SK-N-SH treated with all-trans-retinoic acid at 6 μM for 48 hours (cell line): ENCODE measurements at regions not wholly inside any gene's neighbourhood (a gene's known extent, or its start where the extent isn't known, plus 50 kb on each side); places are given as distances from the start of the nearest gene placed in this dataset.

ENCODE experiments used
- ATAC-seq: fragments of 200-7000 bp; cut with Tn5 transposase; 3 replicates; pipeline ENCODE4 v1.9.1; 2020; ENCODE audit warnings: mild to moderate bottlenecking, moderate library complexity
- ARNTL ChIP-seq: fragments of 450-650 bp; formaldehyde crosslinking; IDR thresholded peaks from 2 replicates; pipeline ENCODE4 v1.5.0; 2020; ENCODE audit warnings: low read depth, mild to moderate bottlenecking, moderate library complexity, borderline replicate concordance
- BACH2 ChIP-seq: fragments of 250-450 bp; sonication (Bioruptor Pico); IDR thresholded peaks from 2 replicates; pipeline ENCODE4 v1.9.0; 2021; ENCODE audit warnings: mild to moderate bottlenecking, borderline replicate concordance
- CREB5 ChIP-seq: fragments of 250-450 bp; sonication (Bioruptor Pico); IDR thresholded peaks from 2 replicates; pipeline ENCODE4 v1.5.1; 2020; ENCODE audit warnings: low read depth, mild to moderate bottlenecking, moderate library complexity
- CSDC2 ChIP-seq: fragments of 250-450 bp; sonication (Bioruptor Pico); IDR thresholded peaks from 2 replicates; pipeline ENCODE4 v1.5.0; 2020; ENCODE audit warnings: mild to moderate bottlenecking, moderate library complexity
- CSRNP3 ChIP-seq: fragments of 250-450 bp; sonication (Bioruptor Pico); IDR thresholded peaks from 2 replicates; pipeline ENCODE4 v1.5.1; 2021; ENCODE audit warnings: mild to moderate bottlenecking, moderate library complexity
- ESRRG ChIP-seq: fragments of 250-450 bp; sonication (Bioruptor Pico); IDR thresholded peaks from 2 replicates; pipeline ENCODE4 v1.6.1; 2021; ENCODE audit warnings: mild to moderate bottlenecking
- GLIS3 ChIP-seq: fragments of 250-450 bp; sonication (Bioruptor Pico); IDR thresholded peaks from 2 replicates; pipeline ENCODE4 v1.5.0; 2020; ENCODE audit warnings: mild to moderate bottlenecking, moderate library complexity
- ISL1 ChIP-seq: fragments of 250-450 bp; sonication (Bioruptor Pico); IDR thresholded peaks from 2 replicates; pipeline ENCODE4 v2.1.2; 2022; ENCODE audit warnings: mild to moderate bottlenecking, moderate library complexity
- OSR1 ChIP-seq: fragments of 250-450 bp; sonication (Bioruptor Pico); IDR thresholded peaks from 2 replicates; pipeline ENCODE4 v1.8.0; 2022; ENCODE audit warnings: moderate library complexity, mild to moderate bottlenecking, inconsistent platforms
- POU6F1 ChIP-seq: fragments of 250-450 bp; sonication (Bioruptor Pico); IDR thresholded peaks from 2 replicates; pipeline ENCODE4 v1.8.0; 2021; ENCODE audit warnings: low read depth, mild to moderate bottlenecking, moderate library complexity, borderline replicate concordance
- PPARA ChIP-seq: fragments of 250-450 bp; sonication (Bioruptor Pico); IDR thresholded peaks from 2 replicates; pipeline ENCODE4 v1.5.0; 2020; ENCODE audit warnings: mild to moderate bottlenecking, borderline replicate concordance
- RARB ChIP-seq: fragments of 250-450 bp; sonication (Bioruptor Pico); IDR thresholded peaks from 2 replicates; pipeline ENCODE4 v1.8.0; 2021; ENCODE audit warnings: mild to moderate bottlenecking, moderate library complexity
- SNAI2 ChIP-seq: fragments of 250-450 bp; sonication (Bioruptor Pico); IDR thresholded peaks from 2 replicates; pipeline ENCODE4 v1.5.0; 2020; ENCODE audit warnings: mild to moderate bottlenecking, moderate library complexity
- TCF4 ChIP-seq: fragments of 250-450 bp; sonication (Bioruptor Pico); IDR thresholded peaks from 2 replicates; pipeline ENCODE4 v1.8.0; 2021; ENCODE audit warnings: mild to moderate bottlenecking, moderate library complexity, borderline replicate concordance
- TSHZ2 ChIP-seq: fragments of 250-450 bp; sonication (Bioruptor Pico); IDR thresholded peaks from 2 replicates; pipeline ENCODE4 v1.5.0; 2020; ENCODE audit warnings: mild to moderate bottlenecking, moderate library complexity
- ZC3H10 ChIP-seq: fragments of 250-450 bp; sonication (Bioruptor Pico); IDR thresholded peaks from 2 replicates; pipeline ENCODE4 v1.5.1; 2021; ENCODE audit warnings: mild to moderate bottlenecking, moderate library complexity
- ZFP3 ChIP-seq: fragments of 250-450 bp; sonication (Bioruptor Pico); IDR thresholded peaks from 2 replicates; pipeline ENCODE4 v1.5.0; 2020; ENCODE audit warnings: mild to moderate bottlenecking, moderate library complexity
- ZFP30 ChIP-seq: fragments of 450-650 bp; formaldehyde crosslinking; IDR thresholded peaks from 2 replicates; pipeline ENCODE4 v1.5.0; 2022; ENCODE audit warnings: mild to moderate bottlenecking, moderate library complexity
- ZNF565 ChIP-seq: fragments of 450-650 bp; formaldehyde crosslinking; conservative IDR thresholded peaks from 2 replicates; pipeline ENCODE4 v1.5.0; 2020; ENCODE audit warnings: low read depth, mild to moderate bottlenecking, moderate library complexity
- ZNF70 ChIP-seq: fragments of 450-650 bp; formaldehyde crosslinking; IDR thresholded peaks from 2 replicates; pipeline ENCODE4 v1.5.0; 2020; ENCODE audit warnings: mild to moderate bottlenecking, moderate library complexity
- ZNF8 ChIP-seq: fragments of 450-650 bp; formaldehyde crosslinking; IDR thresholded peaks from 2 replicates; pipeline ENCODE4 v1.5.0; 2020; ENCODE audit warnings: mild to moderate bottlenecking, moderate library complexity

GRCh38 chr6:149223904-149224351 is 93.6 kb upstream of the TAB2 start:
- ATAC-seq, result peak; percentile 64
- no peak for TF ChIP-seq ZC3H10
- no peak for TF ChIP-seq TCF4 (CRISPR knock-in tag)
- TF ChIP-seq ZFP30, result no peak
- TF ChIP-seq ARNTL (CRISPR knock-in tag), result no peak
- no peak for TF ChIP-seq GLIS3 (CRISPR knock-in tag)
- no peak for TF ChIP-seq RARB
- TF ChIP-seq ESRRG, result no peak
- TF ChIP-seq ZNF565 (CRISPR knock-in tag), result no peak
- TF ChIP-seq ZNF70 (CRISPR knock-in tag), result no peak
- TF ChIP-seq CSDC2 (CRISPR knock-in tag), result no peak
- TF ChIP-seq ISL1, result no peak

GRCh38 chr6:149224399-149224798 is 93.1 kb upstream of the TAB2 start:
- no peak for TF ChIP-seq POU6F1 (CRISPR knock-in tag)
- TF ChIP-seq ZNF8 (CRISPR knock-in tag), result no peak
- peak; percentile 49 for ATAC-seq

GRCh38 chr6:149225370-149225769 is 92.1 kb upstream of the TAB2 start:
- TF ChIP-seq ARNTL (CRISPR knock-in tag) (no peak), CSRNP3 (no peak), CREB5 (no peak), TSHZ2 (CRISPR knock-in tag) (no peak)
- TF ChIP-seq, all 23 proteins: peak for 0
- ATAC-seq, result no peak

GRCh38 chr6:149225946-149226345 is 91.6 kb upstream of the TAB2 start:
- ATAC-seq, result no peak
- TF ChIP-seq ZFP30, result no peak
- TF ChIP-seq ZNF565 (CRISPR knock-in tag), result no peak
- TF ChIP-seq ZFP3, result no peak
- TF ChIP-seq BACH2 (CRISPR knock-in tag), result no peak
- TF ChIP-seq RARB, result no peak
- no peak for TF ChIP-seq TCF4 (CRISPR knock-in tag)
- no peak for TF ChIP-seq PPARA (CRISPR knock-in tag)
- TF ChIP-seq POU6F1 (CRISPR knock-in tag), result no peak
- no peak for TF ChIP-seq ZNF70 (CRISPR knock-in tag)
- no peak for TF ChIP-seq SNAI2 (CRISPR knock-in tag)
- TF ChIP-seq ISL1, result no peak
- no peak for TF ChIP-seq ZC3H10
- no peak for TF ChIP-seq CSDC2 (CRISPR knock-in tag)
- no peak for TF ChIP-seq ESRRG
- TF ChIP-seq CSRNP3, result no peak
- no peak for TF ChIP-seq CREB5
- TF ChIP-seq TSHZ2 (CRISPR knock-in tag), result no peak
- no peak for TF ChIP-seq OSR1 (CRISPR knock-in tag)
